IMR-90 (cell line): ENCODE measurements at regions not wholly inside any gene's neighbourhood (a gene's known extent, or its start where the extent isn't known, plus 50 kb on each side); places are given as distances from the start of the nearest gene placed in this dataset.

ENCODE experiments used
- ATAC-seq: fragments of 200-7000 bp; cut with Tn5 transposase; 2 replicates; pipeline ENCODE4 v1.9.1; 2020; ENCODE audit warnings: low read depth, mild to moderate bottlenecking, moderate library complexity
- BruUV-seq: library from RNA; stranded (reverse); fragments of 400-500 nt; replicated peaks from 2 replicates; lab custom pipeline; 2021; lab: Mats Ljungman, UMichigan
- CTCF ChIA-PET: fragments of 300-600 bp; formaldehyde crosslinking; extraction: SDS; loops from one replicate; lab custom pipeline; 2021; ENCODE audit warnings: antibody characterized with exemption; lab: Yijun Ruan, JAX
- POLR2A ChIA-PET: fragments of 300-600 bp; sonication (Branson Sonifier 250); formaldehyde crosslinking; loops from one replicate; lab custom pipeline; 2022; ENCODE audit warnings: antibody characterized with exemption; ENCODE audit not compliant: unreplicated experiment; lab: Charles Lee
- DNase-seq: peaks from one replicate; pipeline ENCODE4 v3.0.0; 2013
- H2AFZ ChIP-seq: replicated peaks from 2 replicates; pipeline ENCODE3; 2013; ENCODE audit warnings: low read length, mild to moderate bottlenecking; ENCODE audit not compliant: poor library complexity
- H2AK5ac ChIP-seq: 2 replicates; pipeline ENCODE4 v1.6.1; 2013; ENCODE audit warnings: low read depth, low read length, inconsistent platforms
- H2AK9ac ChIP-seq: replicated peaks from 2 replicates; pipeline ENCODE3; 2013; ENCODE audit warnings: mild to moderate bottlenecking, low read depth, low read length, moderate library complexity; ENCODE audit not compliant: poor library complexity
- H2BK120ac ChIP-seq: 2 replicates; pipeline ENCODE4 v1.6.1; 2013; ENCODE audit warnings: low read depth, low read length, inconsistent platforms
- H2BK15ac ChIP-seq: 3 replicates; pipeline ENCODE4 v1.6.1; 2013; ENCODE audit warnings: low read depth, low read length, inconsistent platforms
- H2BK20ac ChIP-seq: 2 replicates; pipeline ENCODE4 v1.6.1; 2013; ENCODE audit warnings: low read depth, mild to moderate bottlenecking, inconsistent platforms, low read length, moderate library complexity
- H2BK5ac ChIP-seq: 2 replicates; pipeline ENCODE4 v1.6.1; 2013; ENCODE audit warnings: mild to moderate bottlenecking, low read depth, low read length, inconsistent platforms; ENCODE audit not compliant: poor library complexity, severe bottlenecking
- H3K14ac ChIP-seq: replicated peaks from 2 replicates; pipeline ENCODE4 v1.6.1; 2013; ENCODE audit warnings: low read depth, low read length, inconsistent platforms
- H3K18ac ChIP-seq: 2 replicates; pipeline ENCODE4 v1.6.1; 2013; ENCODE audit warnings: low read depth, low read length, control low read depth
- H3K23ac ChIP-seq: 2 replicates; pipeline ENCODE4 v1.6.1; 2013; ENCODE audit warnings: low read depth, low read length, inconsistent platforms
- H3K27ac ChIP-seq: 2 replicates; pipeline ENCODE4 v1.5.1; 2013; ENCODE audit warnings: mild to moderate bottlenecking, control low read depth, low read length; ENCODE audit not compliant: insufficient read depth
- H3K27me3 ChIP-seq: 2 replicates; pipeline ENCODE4 v1.6.1; 2013; ENCODE audit warnings: low read length; ENCODE audit not compliant: control insufficient read depth, insufficient read depth
- H3K36me3 ChIP-seq: 2 replicates; pipeline ENCODE4 v1.6.1; 2013; ENCODE audit warnings: low read length, mixed read lengths; ENCODE audit not compliant: control insufficient read depth, insufficient read depth
- H3K4ac ChIP-seq: 2 replicates; pipeline ENCODE4 v1.6.1; 2013; ENCODE audit warnings: low read depth, low read length, inconsistent platforms
- H3K4me1 ChIP-seq: 2 replicates; pipeline ENCODE4 v1.6.1; 2013; ENCODE audit warnings: low read length, mixed read lengths; ENCODE audit not compliant: control insufficient read depth, insufficient read depth
- H3K4me2 ChIP-seq: 2 replicates; pipeline ENCODE4 v1.6.1; 2013; ENCODE audit warnings: low read depth, mild to moderate bottlenecking, control low read depth, low read length, moderate library complexity
- H3K4me3 ChIP-seq: 2 replicates; pipeline ENCODE4 v1.5.1; 2013; ENCODE audit warnings: low read depth, mild to moderate bottlenecking, control low read depth, low read length, moderate library complexity; ENCODE audit not compliant: insufficient read depth
- H3K56ac ChIP-seq: 2 replicates; pipeline ENCODE4 v1.6.1; 2013; ENCODE audit warnings: low read length, inconsistent platforms; ENCODE audit not compliant: insufficient read depth; ENCODE audit errors: extremely low read depth
- H3K79me1 ChIP-seq, 2 experiments: 2 replicates each; pipeline ENCODE4 v1.6.1; 2013; ENCODE audit warnings: low read length in 2 of 2, inconsistent platforms in 1 of 2, low read depth in 1 of 2
- H3K9ac ChIP-seq: 2 replicates; pipeline ENCODE4 v1.6.1; 2013; ENCODE audit warnings: low read depth, low read length, control low read depth
- H3K9me1 ChIP-seq: 2 replicates; pipeline ENCODE4 v1.6.1; 2013; ENCODE audit warnings: low read length, inconsistent platforms; ENCODE audit not compliant: insufficient read depth
- H3K9me3 ChIP-seq: 2 replicates; pipeline ENCODE4 v1.6.1; 2013; ENCODE audit warnings: low read length; ENCODE audit not compliant: control insufficient read depth, insufficient read depth
- H4K20me1 ChIP-seq: 2 replicates; pipeline ENCODE4 v1.6.1; 2013; ENCODE audit warnings: low read length, inconsistent platforms; ENCODE audit not compliant: insufficient read depth
- H4K5ac ChIP-seq: 2 replicates; pipeline ENCODE4 v1.6.1; 2013; ENCODE audit warnings: mild to moderate bottlenecking, low read depth, low read length, control low read depth
- H4K8ac ChIP-seq, 2 experiments: 2 replicates each; pipeline ENCODE4 v1.6.1; 2013; ENCODE audit warnings: low read depth in 2 of 2, low read length in 2 of 2, control low read depth in 1 of 2, inconsistent platforms in 1 of 2
- H4K91ac ChIP-seq: 2 replicates; pipeline ENCODE4 v1.6.1; 2013; ENCODE audit warnings: low read depth, low read length, inconsistent platforms; ENCODE audit not compliant: insufficient read depth
- BHLHE40 ChIP-seq: fragments of 150-350 bp; IDR thresholded peaks from 2 replicates; pipeline ENCODE4 v1.6.1; 2016; ENCODE audit warnings: mild to moderate bottlenecking, low read depth, low read length
- MAZ ChIP-seq: IDR thresholded peaks from 2 replicates; pipeline ENCODE4 v1.6.1; 2012; ENCODE audit warnings: low read depth, mild to moderate bottlenecking, low read length, improper control_type of control experiment, moderate library complexity, borderline replicate concordance
- POLR2A ChIP-seq: IDR thresholded peaks from 2 replicates; pipeline ENCODE4 v1.6.1; 2012; ENCODE audit warnings: mild to moderate bottlenecking, low read depth, low read length
- RAD21 ChIP-seq: IDR thresholded peaks from 2 replicates; pipeline ENCODE4 v1.6.1; 2012; ENCODE audit warnings: low read length, improper control_type of control experiment
- WGBS, 2 experiments: methylation state at CpG; one replicate each; pipeline versions ENCODE4 v1.1.5 to v1.1.7; 2013; ENCODE audit warnings: missing lambda C conversion rate in 2 of 2; ENCODE audit not compliant: insufficient read length in 1 of 2; ENCODE audit errors: extremely low coverage in 2 of 2; 5-methylcytosine and 5-hydroxymethylcytosine counted together
- dilution Hi-C: fragments of 300-500 bp; cut with HindIII; formaldehyde crosslinking; loops from one replicate; pipeline ENCODE4 v1.14.3; 2018; ENCODE audit warnings: low sequenced_read_pairs; ENCODE audit not compliant: unreplicated experiment
- in situ Hi-C: fragments of 300-500 bp; cut with MboI; formaldehyde crosslinking; loops from 3 replicates; pipeline ENCODE4 v1.14.3; 2019; ENCODE audit warnings: low sequenced_read_pairs, inconsistent platforms, mixed read lengths
- intact Hi-C: fragments of 100-400 bp; cut with micrococcal nuclease; formaldehyde crosslinking; loops from 2 replicates; pipeline ENCODE4 v1.10.0; 2022

GRCh38 chrX:129058405-129058804 lies 464.9 kb downstream of the SMARCA1 start:
- TF ChIP-seq POLR2A (no peak), RAD21 (no peak), MAZ (no peak), BHLHE40 (no peak)
- no peak overlapping the region for H2AK5ac ChIP-seq
- H3K9me3 ChIP-seq: no peaks in the 10 kb centered on the region
- no peak overlapping the region for H3K4me3 ChIP-seq
- H2AFZ ChIP-seq: no peak overlapping the region
- DNase-seq: no peak
- H2AK9ac ChIP-seq: no peak overlapping the region
- no peak overlapping the region for H3K4me2 ChIP-seq
- no peaks in the 10 kb centered on the region for H3K27me3 ChIP-seq
- no peaks in the 10 kb centered on the region for H3K4me1 ChIP-seq
- H3K18ac ChIP-seq: no peak overlapping the region
- no peaks in the 10 kb centered on the region for H4K20me1 ChIP-seq
- BruUV-seq: no TSS peak
- no peaks in the 10 kb centered on the region for H3K9me1 ChIP-seq
- ChIA-PET POLR2A (no interaction called here), CTCF (no interaction called here)
- H4K91ac ChIP-seq: no peak overlapping the region
- H3K23ac ChIP-seq: no peak overlapping the region
- H3K4ac ChIP-seq: no peak overlapping the region
- no peaks in the 10 kb centered on the region for H3K36me3 ChIP-seq
- H4K5ac ChIP-seq: no peak overlapping the region
- no peak overlapping the region for H2BK20ac ChIP-seq
- no peaks in the 10 kb centered on the region for H3K79me1 ChIP-seq
- no peak overlapping the region for H2BK15ac ChIP-seq
- ATAC-seq: no peak
- dilution Hi-C loops (no loop called here), intact Hi-C loops (no loop called here), in situ Hi-C loops (no loop called here)
- H2BK120ac ChIP-seq: no peak overlapping the region
- H2BK5ac ChIP-seq: no peak overlapping the region
- no peak overlapping the region for H3K27ac ChIP-seq
- H4K8ac ChIP-seq: no peak overlapping the region
- WGBS, 2 experiments: no CpG with 5 or more reads among the region's 1 CpG
- no peak overlapping the region for H3K9ac ChIP-seq
- H3K56ac ChIP-seq: no peak overlapping the region
- no peak overlapping the region for H3K14ac ChIP-seq
